T-helper 9 cell (primary cell): ENCODE measurements at regions not wholly inside any gene's neighbourhood (a gene's known extent, or its start where the extent isn't known, plus 50 kb on each side); places are given as distances from the start of the nearest gene placed in this dataset.

Source experiments
- DNase-seq: peaks from one replicate; pipeline ENCODE4 v3.0.0-alpha.2; 2020

- DNase-seq, result no peak
These were observed 49.7 kb downstream of the KLF12 start for GRCh38 chr13:74084375-74084935.

DNA sequence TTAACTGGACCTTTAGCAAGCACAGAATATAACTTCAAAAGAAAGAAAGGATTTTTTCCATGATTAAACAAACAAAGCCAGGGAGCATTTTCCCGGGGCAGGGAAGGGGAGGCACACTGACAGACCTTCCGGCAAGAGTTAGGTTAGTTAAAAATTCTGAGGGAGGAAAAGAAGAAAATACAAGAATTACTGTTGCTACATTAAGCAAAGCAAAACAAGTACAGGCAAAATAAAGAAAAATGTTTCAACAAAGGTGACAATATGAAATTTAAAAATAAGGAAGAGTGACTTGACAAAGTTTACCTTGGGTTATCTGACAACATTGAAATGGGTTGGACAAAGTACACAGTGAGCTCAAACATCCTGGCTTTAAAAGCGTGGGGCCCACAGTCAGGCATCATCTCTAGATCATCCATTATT lies 51.5 kb downstream of the KLF12 start:
- DNase-seq, result no peak

GRCh38 chr13:74080762-74081161 lies 53.4 kb downstream of the KLF12 start:
- DNase-seq, result no peak

- DNase-seq, result no peak
These were observed 56.4 kb downstream of the KLF12 start for GRCh38 chr13:74077792-74078191.

GRCh38 chr13:74077375-74077774 lies 56.8 kb downstream of the KLF12 start:
- DNase-seq, result no peak

DNA sequence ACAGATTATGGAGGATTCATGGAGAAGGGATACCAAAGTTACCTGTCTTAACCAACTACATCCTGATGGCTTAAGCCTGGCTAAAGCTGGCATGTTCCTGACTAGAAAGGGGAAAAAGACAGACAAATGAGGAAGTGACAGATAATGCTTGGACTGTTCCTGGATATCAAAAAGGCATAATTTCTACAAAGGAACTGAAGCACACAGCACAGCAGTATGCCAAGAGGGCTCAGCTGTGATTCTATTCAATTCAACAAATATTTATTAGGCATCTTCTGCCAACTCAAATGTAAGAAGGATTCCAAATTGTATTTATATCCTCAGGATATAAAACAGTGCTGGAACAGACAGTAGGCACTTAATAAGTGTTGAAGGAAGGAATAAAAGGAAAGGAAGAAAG lies 59.5 kb downstream of the KLF12 start:
- DNase-seq, result no peak

- no peak for DNase-seq
These were observed 60.9 kb downstream of the KLF12 start for GRCh38 chr13:74073274-74073673.

DNA sequence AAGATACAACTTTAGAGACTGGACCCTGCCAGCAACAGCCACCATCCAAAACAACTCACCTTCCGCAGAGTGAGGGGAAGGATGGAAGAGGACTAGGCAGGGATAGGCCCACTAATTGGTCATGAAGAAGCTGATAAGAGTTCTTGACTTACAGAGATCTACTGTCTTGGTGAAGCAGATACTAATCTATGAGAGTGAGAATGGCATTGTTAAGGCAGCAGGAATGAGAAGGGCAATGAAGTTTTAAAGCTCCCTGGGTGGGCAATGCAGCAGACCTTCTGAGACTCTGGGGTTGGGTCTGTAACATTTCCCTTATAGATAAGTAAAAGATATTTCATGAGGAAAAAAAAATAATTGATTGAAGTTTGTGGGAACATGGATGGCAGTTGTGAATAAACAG lies 63.7 kb downstream of the KLF12 start:
- DNase-seq, result no peak

- peak; percentile 11 for DNase-seq
These were observed 64.1 kb downstream of the KLF12 start for GRCh38 chr13:74070065-74070464.

DNA sequence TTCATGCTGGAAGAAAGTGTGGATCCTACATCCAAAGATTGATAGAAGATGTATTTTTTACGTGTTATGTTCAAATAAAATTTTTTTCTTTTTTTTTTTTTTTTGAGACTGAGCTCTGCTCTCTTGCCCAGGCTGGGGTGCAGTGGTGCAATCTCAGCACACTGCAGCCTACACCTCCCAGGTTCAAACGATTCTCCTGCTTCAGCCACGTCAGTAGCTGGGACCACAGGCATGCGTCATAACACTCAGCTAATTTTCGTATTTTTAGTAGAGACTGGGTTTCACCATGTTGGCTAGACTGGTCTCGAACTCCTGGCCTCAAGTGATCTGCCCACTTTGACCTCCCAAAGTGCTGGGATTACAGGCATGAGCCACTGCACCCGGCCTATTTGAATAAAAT lies 65.7 kb downstream of the KLF12 start:
- DNase-seq, result no peak

DNA sequence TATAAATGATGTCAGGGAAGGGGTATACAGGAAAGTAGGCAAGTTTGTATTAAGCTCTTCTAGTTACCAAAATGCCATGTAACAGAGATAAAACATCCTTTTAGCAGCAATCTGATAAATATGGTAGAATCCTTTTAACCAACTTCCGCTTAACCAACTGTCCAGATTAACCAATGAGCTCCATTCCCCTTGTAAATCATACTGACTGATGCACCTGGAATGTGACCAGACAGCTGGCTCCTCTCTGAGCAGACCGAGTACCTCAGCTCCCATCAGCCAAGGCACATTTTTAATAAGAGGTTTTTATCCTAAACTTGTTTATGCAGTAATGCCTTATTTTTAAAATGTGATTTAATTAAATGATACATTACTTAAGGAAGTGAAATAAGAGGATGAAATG lies 66.4 kb downstream of the KLF12 start:
- no peak for DNase-seq

DNA sequence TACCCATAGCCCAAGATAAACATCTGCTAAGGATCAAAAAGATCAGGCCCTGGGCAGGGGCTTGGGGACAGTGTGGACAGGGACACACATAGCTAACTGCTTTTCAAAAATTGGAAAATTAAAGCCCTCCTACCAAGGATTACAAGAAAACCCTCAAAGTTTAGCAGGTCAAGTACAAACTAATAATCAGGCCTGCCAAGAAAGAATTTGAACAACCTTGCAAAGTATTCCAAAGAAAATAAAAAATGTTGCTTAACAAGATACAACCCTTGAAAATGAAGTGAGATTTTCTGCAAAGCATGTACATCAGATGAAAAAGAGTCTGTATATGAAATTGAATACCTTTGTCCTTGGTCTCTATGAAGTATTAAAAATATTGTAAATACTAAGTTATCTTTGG lies 67.3 kb downstream of the KLF12 start:
- DNase-seq, result no peak

GRCh38 chr13:74064805-74065312 lies 69.3 kb downstream of the KLF12 start:
- no peak for DNase-seq

GRCh38 chr13:74063533-74064100 lies 70.6 kb downstream of the KLF12 start:
- DNase-seq, result no peak

GRCh38 chr13:74062933-74063332 lies 71.3 kb downstream of the KLF12 start:
- no peak for DNase-seq

DNA sequence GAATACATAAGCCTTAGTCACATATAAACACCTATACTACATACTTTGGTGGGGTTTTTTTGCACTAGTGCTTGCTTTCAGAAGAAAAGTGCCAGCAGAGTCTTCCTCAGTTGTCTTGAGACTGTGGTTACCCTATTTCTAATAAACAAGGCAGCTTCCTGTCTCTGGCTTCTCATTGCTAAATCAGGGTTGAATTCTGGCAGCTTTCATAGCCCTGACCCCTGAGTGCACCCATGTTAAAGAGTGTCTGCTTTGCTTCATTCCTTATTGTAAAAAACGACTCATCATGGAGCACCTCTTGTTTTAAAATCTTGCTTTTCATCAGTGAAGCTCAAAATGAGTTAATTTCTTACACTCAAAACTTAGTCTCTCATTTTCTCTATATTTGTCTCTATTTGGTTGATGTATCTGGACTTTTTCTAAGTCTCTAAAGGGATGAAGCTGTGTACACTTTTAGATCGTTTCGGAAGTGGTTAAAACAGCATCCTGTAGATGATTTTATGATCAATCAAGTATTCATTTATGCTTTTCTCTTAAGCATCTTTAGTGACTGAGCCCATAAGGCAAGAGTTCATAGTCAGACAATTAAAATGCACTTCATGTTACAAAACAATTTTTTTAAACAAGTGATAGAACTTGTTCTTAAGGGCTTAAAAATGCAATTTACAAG lies 72.1 kb downstream of the KLF12 start:
- DNase-seq, result no peak

DNA sequence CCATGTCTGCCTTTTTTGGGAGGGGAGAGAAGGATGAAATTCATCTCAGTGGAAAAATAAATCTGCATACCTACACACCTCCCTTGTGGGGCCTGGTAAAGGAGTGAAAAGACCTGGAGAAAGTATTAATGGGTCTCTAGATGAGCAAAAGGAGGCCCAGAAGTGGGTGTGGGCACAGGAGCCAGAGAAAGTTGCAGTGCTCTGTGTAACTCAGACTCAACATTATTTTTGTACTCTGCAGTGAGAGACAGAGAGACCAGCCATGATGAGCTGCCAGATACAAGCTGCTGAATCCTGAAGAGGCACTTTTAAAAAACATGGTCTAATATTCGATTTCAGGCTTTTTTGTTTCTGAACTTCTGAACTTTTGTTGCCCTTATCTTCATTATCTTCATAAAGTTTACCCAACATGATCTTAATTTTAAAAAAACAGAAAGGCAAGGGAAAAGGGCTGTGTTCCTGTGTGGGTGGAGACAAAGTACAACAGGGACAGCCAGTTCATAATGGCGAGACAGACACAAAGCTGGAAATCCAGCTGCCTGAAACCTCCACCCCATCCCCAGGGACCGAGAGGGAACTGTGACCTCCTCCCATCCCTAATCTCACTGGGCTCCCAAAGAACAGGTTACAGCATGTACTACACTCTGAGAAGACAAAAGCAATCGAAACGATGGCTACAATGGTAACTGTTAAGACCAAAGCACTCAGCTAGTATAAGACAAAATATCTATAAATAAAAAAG lies 77.2 kb downstream of the KLF12 start:
- DNase-seq, result no peak

DNA sequence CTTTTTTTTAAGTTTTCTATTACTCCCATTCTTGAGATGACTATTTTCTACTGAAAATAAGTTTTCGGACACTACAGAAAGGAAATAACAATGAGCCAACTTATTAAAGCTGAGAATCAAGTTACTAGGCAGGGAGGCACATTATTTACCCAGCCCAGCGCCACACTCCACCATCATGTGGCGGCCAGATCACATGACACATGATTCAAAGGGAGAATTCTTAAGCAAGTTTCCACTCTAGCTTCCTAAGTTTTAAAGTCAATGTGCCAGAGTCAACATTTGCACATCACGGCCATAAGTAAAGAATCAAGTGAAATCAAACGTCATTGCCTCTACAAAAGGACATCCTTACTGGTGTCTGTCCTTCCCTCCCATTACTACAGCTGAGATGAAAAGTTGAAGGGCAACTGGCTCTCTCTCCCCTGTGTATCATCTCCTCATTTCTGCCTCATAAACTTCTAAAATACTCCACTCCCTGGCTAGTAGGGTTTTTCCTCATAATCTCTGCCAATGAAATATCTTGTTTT lies 81.7 kb downstream of the KLF12 start:
- no peak for DNase-seq

DNA sequence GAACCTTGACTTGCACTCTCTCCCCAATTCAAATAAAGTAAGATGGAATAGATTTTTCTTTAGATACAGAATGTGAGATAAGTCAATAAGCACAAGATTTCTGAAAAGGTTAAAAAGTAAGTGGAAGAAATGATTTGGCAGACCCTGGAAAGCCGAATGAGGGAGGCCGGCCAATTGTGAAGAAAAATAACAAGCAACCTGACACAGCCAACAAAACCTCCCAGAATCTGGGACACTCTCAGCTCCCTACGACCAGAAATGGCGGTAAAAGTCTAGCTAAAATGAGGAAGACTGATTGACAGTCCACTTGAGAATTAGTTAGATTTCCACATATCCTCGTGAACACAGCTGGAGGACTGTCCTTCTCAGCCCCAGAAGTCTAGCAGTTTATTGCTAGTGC lies 85.4 kb downstream of the KLF12 start:
- DNase-seq, result no peak

DNA sequence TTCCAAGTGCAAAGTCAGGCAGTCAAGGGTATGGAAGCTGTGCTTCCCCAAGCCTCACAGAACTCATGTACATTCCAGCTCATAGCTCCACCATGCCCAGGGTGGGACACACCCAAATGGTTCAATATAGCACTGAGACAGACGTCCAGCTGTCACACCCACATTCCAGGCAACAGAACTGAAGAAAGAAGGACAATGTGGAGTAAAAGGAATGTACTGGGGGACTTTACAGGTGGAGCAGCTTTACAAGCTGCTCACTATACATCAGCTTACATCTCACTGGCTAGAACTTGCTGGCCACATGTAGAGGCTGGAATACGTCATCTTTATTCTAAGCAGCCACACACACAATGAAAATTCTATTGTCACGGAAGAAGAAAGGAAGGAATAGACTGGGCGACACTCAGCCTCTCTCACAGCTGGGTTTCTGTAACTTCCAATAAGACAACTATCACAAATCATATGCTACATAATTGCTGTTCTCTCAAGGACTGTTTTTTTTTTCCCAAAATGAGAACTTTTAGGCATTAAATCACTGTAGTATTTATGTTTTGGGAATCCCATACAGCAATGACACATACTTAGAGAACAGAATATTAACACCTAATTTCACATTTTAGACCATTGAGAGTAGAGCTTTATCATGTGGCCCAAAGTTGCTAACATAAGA lies 86.1 kb downstream of the KLF12 start:
- no peak for DNase-seq

DNA sequence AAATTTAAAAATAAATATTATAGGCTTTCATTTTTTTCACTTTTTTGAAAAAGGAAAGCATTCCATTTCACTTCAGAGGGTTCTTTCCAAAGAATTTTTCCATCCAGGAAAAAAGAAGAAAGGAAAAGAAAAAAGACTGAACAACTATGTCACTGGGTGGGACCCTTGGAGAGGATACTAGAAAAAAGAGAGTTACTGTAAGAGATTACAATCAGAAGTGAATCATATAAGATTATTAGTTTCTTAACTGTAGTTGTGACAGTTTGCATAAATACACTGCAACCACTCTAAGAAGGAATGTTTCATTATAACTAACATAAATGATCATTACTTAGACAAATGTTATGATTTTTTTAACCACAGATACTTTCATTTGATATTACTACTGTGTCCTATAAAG lies 87.8 kb downstream of the KLF12 start:
- DNase-seq, result no peak

DNA sequence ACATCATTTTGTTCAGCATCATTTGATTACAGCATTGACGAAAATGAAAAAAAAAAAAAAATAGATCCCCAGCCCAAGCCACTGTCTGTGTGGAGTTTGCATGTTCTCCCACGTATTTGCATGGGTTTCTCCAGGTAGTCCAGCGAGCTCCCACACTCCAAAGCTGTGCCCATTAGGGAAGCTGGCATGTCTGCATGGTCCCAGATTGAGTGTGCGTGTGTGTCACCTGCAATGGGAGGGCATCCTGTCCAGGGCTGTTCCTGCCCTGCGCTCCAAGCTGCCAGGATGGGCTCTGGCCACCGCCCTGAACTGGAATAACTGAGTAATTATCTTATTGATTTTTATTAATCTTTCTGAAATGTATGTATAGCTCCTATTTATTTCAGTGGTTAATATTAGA lies 88.6 kb downstream of the KLF12 start:
- DNase-seq, result no peak

DNA sequence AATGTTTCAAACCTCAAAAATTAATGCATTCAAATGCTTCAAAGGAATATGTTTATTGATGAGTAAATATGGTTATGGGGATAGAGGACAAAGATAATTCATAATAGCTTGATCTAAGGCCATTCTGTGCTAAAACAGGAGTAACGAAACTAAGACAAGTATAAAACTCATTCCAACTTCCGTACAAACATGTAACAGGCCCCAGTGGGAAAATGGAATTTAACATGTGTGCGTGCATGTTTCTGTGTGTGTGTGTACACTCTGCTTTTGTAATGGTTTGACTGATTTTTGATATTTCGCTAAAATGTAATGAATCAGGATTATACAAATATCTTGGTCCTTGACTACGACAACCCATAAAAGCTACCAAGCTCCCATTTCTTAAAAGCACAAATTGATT lies 91.0 kb downstream of the KLF12 start:
- DNase-seq, result no peak
